ENCODE measurements at regions not wholly inside any gene's neighbourhood (a gene's known extent, or its start where the extent isn't known, plus 50 kb on each side); places are given as distances from the start of the nearest gene placed in this dataset.

DNA sequence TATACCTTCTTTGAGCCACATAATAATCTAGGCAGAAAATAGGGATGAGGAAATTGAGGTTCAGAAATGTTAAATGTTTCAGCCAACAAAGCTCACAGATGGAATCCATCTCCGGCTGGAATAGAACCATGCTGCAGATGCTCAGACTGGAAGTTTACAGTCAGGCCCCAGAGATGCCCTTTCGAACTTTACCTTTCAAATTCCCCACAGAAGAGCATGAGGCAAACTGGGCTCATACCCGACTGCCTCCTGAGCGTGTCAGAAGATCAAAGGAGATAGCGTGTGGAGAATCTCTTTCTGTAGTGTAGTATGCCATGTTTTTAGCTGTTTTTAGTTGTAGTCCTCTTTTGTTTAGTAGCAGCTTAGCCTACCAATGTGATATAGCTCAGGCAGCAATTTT lies 72.0 kb upstream of the DAP start:
- TF ChIP-seq, protein P1, sequence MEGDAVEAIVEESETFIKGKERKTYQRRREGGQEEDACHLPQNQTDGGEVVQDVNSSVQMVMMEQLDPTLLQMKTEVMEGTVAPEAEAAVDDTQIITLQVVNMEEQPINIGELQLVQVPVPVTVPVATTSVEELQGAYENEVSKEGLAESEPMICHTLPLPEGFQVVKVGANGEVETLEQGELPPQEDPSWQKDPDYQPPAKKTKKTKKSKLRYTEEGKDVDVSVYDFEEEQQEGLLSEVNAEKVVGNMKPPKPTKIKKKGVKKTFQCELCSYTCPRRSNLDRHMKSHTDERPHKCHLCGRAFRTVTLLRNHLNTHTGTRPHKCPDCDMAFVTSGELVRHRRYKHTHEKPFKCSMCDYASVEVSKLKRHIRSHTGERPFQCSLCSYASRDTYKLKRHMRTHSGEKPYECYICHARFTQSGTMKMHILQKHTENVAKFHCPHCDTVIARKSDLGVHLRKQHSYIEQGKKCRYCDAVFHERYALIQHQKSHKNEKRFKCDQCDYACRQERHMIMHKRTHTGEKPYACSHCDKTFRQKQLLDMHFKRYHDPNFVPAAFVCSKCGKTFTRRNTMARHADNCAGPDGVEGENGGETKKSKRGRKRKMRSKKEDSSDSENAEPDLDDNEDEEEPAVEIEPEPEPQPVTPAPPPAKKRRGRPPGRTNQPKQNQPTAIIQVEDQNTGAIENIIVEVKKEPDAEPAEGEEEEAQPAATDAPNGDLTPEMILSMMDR (IDR thresholded peaks at IDR 0.05; ENCODE audit: low read depth, low read length) = no peak
- no peak for TF ChIP-seq EZH2phosphoT487 (IDR thresholded peaks at IDR 0.05; ENCODE audit: low read depth)
- H3K36me3 ChIP-seq (replicated peaks; ENCODE audit: low read depth, low read length) = no peaks in the 10 kb centered on the region
- H3K27ac ChIP-seq (ENCODE audit: low read length) = no peak overlapping the region

DNA sequence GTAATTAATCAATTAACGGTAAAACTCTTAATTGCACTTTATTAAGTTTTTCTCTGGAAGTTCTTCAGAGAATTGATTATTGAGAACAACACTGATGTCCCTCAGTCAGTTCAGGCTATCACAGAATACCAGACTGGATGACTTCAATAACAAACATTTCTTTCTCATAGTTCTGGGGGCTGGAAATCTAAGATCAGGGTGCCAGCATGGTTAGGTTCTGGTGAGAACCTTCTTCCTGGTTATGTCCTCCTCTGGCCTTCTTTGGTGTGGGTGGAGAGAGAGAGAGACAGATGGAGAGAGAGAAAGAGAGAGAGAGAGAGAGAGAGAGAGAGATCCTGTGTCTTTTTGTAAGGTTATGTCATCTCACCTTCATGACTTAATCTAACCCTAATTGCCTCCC lies 71.4 kb upstream of the DAP start:
- Histone ChIP-seq H3K27me3 (ENCODE audit: low read depth, low read length) (no peaks in the 10 kb centered on the region), H3K4me2 (ENCODE audit: low read length) (no peak overlapping the region), H3K9me3 (ENCODE audit: insufficient read depth, low read length) (no peaks in the 10 kb centered on the region), H3K4me3 (ENCODE audit: low read length) (no peak overlapping the region), H3K9ac (ENCODE audit: low read length) (no peak overlapping the region), H2AFZ (ENCODE audit: low read depth, low read length) (no peak overlapping the region), H3K27ac (ENCODE audit: low read length) (no peak overlapping the region), H4K20me1 (ENCODE audit: insufficient read depth, low read length) (no peaks in the 10 kb centered on the region), H3K36me3 (replicated peaks; ENCODE audit: low read depth, low read length) (no peaks in the 10 kb centered on the region), H3K4me1 (ENCODE audit: low read length) (no peaks in the 10 kb centered on the region), H3K79me2 (ENCODE audit: low read length) (no peaks in the 10 kb centered on the region)
- no peak for TF ChIP-seq EZH2phosphoT487 (IDR thresholded peaks at IDR 0.05; ENCODE audit: low read depth)
- TF ChIP-seq, protein P1 (IDR thresholded peaks at IDR 0.05; ENCODE audit: low read depth, low read length) = no peak

More for the DNA sequence above, 72.0 kb upstream of the DAP start:
- Histone ChIP-seq H3K4me2 (ENCODE audit: low read length) (no peak overlapping the region), H4K20me1 (ENCODE audit: insufficient read depth, low read length) (no peaks in the 10 kb centered on the region), H3K9ac (ENCODE audit: low read length) (no peak overlapping the region), H3K4me1 (ENCODE audit: low read length) (peaks cover 5% of the 10 kb centered on the region), H3K4me3 (ENCODE audit: low read length) (no peak overlapping the region), H3K9me3 (ENCODE audit: insufficient read depth, low read length) (no peaks in the 10 kb centered on the region), H3K79me2 (ENCODE audit: low read length) (no peaks in the 10 kb centered on the region), H2AFZ (ENCODE audit: low read depth, low read length) (no peak overlapping the region), H3K27me3 (ENCODE audit: low read depth, low read length) (no peaks in the 10 kb centered on the region)

DNA sequence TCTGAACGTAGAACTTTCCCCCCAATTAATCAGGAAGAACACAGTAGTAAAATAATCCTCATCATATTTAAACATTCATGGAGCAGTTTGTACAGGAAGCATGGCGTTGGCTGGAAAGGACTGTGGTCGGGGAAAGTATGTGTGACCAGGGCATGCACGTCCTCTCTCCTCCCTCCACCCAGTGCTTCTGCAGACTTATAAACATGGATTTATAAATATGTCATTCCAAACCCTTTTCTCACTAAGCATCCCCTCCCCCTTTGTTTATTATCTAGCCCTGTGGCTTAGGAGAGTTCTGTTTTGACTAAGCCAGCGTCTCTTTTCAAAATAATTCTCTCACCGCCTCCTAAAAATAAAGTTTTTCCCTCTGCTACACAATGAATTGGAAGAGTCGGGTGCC lies 70.4 kb upstream of the DAP start:
- Histone ChIP-seq H2AFZ (ENCODE audit: low read depth, low read length) (no peak overlapping the region), H3K4me1 (ENCODE audit: low read length) (no peaks in the 10 kb centered on the region), H3K9ac (ENCODE audit: low read length) (no peak overlapping the region), H3K79me2 (ENCODE audit: low read length) (no peaks in the 10 kb centered on the region), H3K27ac (ENCODE audit: low read length) (no peak overlapping the region), H3K4me3 (ENCODE audit: low read length) (no peak overlapping the region), H4K20me1 (ENCODE audit: insufficient read depth, low read length) (no peaks in the 10 kb centered on the region), H3K36me3 (replicated peaks; ENCODE audit: low read depth, low read length) (no peaks in the 10 kb centered on the region), H3K9me3 (ENCODE audit: insufficient read depth, low read length) (no peaks in the 10 kb centered on the region), H3K27me3 (ENCODE audit: low read depth, low read length) (no peaks in the 10 kb centered on the region), H3K4me2 (ENCODE audit: low read length) (no peak overlapping the region)
- TF ChIP-seq EZH2phosphoT487 (IDR thresholded peaks at IDR 0.05; ENCODE audit: low read depth) = no peak
- TF ChIP-seq, protein P1 (IDR thresholded peaks at IDR 0.05; ENCODE audit: low read depth, low read length) = no peak

DNA sequence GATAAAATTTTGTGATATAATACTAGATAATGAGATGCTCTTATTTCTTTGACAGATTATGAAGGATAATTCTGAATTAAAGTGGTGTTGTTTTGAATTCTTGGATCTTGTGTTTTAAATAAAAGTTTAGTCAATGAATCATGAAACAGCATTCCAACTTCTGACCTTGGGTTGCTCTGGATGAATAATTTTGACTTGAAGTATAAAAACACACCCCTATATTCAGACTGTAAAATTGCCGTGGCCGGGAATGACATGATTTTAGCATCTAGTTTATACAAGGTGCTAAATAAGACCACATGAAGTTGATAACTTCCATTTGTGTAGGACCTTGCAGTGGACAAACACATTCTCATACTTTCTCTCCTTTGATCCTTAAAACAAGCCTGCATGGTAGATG lies 67.2 kb upstream of the DAP start:
- H3K36me3 ChIP-seq (replicated peaks; ENCODE audit: low read depth, low read length) = no peaks in the 10 kb centered on the region
- no peak overlapping the region for H3K9ac ChIP-seq (ENCODE audit: low read length)
- H4K20me1 ChIP-seq (ENCODE audit: insufficient read depth, low read length) = no peaks in the 10 kb centered on the region
- no peaks in the 10 kb centered on the region for H3K79me2 ChIP-seq (ENCODE audit: low read length)
- H3K4me1 ChIP-seq (ENCODE audit: low read length) = 0 out of 2 replicates have a peak, but pooled peaks cover 2% of the 10 kb centered on the region
- H3K27me3 ChIP-seq (ENCODE audit: low read depth, low read length) = no peaks in the 10 kb centered on the region
- H3K27ac ChIP-seq (ENCODE audit: low read length) = no peak overlapping the region
- H3K4me3 ChIP-seq (ENCODE audit: low read length) = no peak overlapping the region
- TF ChIP-seq, protein P1 (IDR thresholded peaks at IDR 0.05; ENCODE audit: low read depth, low read length) = no peak
- no peak for TF ChIP-seq EZH2phosphoT487 (IDR thresholded peaks at IDR 0.05; ENCODE audit: low read depth)
- H3K9me3 ChIP-seq (ENCODE audit: insufficient read depth, low read length) = no peaks in the 10 kb centered on the region
- no peak overlapping the region for H3K4me2 ChIP-seq (ENCODE audit: low read length)
- H2AFZ ChIP-seq (ENCODE audit: low read depth, low read length) = no peak overlapping the region

Data from OCI-LY3 (cell line).